Stimulated activated effector memory CD8-positive, alpha-beta T cell treated with anti-CD3 and anti-CD28 coated beads, Interleukin-12 subunit alpha, Interleukin-12 subunit beta, amount 100 ng/mL, for 72 hours (primary cell): ENCODE measurements at regions not wholly inside any gene's neighbourhood (a gene's known extent, or its start where the extent isn't known, plus 50 kb on each side); places are given as distances from the start of the nearest gene placed in this dataset.
A peak's percentile ranks its signal among the peaks of the same experiment; 100 is the strongest.

Source experiments
- ATAC-seq: fragments of 150-1000 bp; cut with Tn5 transposase; 2 replicates; pipeline ENCODE4 v1.10.0; 2021
- DNase-seq, 2 donors: peaks; one replicate each; pipeline ENCODE4 v3.0.0; 2021 to 2022; ENCODE audit warnings: low spot score in 2 of 2
- H3K27ac Mint-ChIP-seq: one replicate; pipeline ENCODE4 v1.8.0; 2022; ENCODE audit warnings: mild to moderate bottlenecking, mixed read lengths
- H3K36me3 Mint-ChIP-seq: one replicate; pipeline ENCODE4 v1.8.0; 2022; ENCODE audit warnings: mild to moderate bottlenecking, mixed read lengths
- H3K4me1 Mint-ChIP-seq: one replicate; pipeline ENCODE4 v1.8.0; 2022; ENCODE audit warnings: mixed read lengths
- H3K4me3 Mint-ChIP-seq: one replicate; pipeline ENCODE4 v1.8.0; 2022; ENCODE audit warnings: mild to moderate bottlenecking, mixed read lengths
- H3K9me3 Mint-ChIP-seq: one replicate; pipeline ENCODE4 v1.8.0; 2022; ENCODE audit warnings: mixed read lengths

GRCh38 chr7:63070696-63071095, 928.0 kb upstream of the ZNF722 start:
- no peak for DNase-seq
- Mint-ChIP-seq H3K4me1 (no peaks in the 10 kb centered on the region), H3K9me3 (peaks cover 21% of the 10 kb centered on the region), H3K4me3 (no peak overlapping the region), H3K27ac (no peak overlapping the region), H3K36me3 (no peaks in the 10 kb centered on the region)
- no peak for ATAC-seq

DNA sequence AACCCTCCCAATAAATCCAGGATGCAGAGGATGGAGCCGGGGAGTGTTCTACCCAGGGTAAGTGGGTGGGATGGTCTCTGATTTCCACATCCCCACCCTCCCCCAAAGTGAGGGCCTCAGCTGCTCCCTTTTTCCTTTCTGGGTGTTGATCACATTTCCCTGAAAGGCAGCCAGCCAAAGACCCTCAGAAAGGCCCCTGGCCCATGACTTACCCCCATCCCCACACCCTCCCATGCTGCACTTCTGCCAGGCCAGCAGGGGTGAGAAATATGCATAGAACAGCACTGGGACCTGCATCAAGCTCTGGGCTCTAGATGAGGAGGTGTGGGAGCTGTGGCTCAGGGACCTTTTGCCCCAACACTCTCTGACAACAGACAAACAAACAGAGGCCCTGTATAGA, 927.3 kb upstream of the ZNF722 start:
- Mint-ChIP-seq H3K4me1 (no peaks in the 10 kb centered on the region), H3K9me3 (peaks cover 21% of the 10 kb centered on the region), H3K36me3 (no peaks in the 10 kb centered on the region), H3K27ac (no peak overlapping the region), H3K4me3 (no peak overlapping the region)
- DNase-seq (no peak), ATAC-seq (no peak)

DNA sequence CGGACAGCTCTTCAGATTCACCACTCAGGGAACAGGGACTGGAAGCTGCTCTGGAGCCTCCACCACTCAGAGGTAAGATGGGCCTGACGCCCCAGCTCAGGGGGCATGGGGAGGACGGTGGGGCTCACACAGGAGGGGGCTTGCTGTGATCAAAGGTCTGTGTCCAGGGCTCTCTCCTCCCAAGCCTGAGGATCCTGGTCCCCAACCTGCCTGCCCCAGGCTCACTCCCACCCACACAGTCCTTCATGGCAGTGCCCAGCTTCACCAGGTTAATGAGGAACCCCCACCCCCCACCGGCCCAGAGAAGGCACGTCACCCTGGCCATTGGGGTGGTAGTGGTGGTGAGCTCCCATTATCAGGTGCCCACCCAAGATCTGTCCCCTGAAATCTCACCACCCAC, 926.7 kb upstream of the ZNF722 start:
- DNase-seq (no peak), ATAC-seq (no peak)
- Mint-ChIP-seq H3K36me3 (no peaks in the 10 kb centered on the region), H3K9me3 (peaks cover 21% of the 10 kb centered on the region), H3K4me1 (no peaks in the 10 kb centered on the region), H3K27ac (no peak overlapping the region), H3K4me3 (no peak overlapping the region)

DNA sequence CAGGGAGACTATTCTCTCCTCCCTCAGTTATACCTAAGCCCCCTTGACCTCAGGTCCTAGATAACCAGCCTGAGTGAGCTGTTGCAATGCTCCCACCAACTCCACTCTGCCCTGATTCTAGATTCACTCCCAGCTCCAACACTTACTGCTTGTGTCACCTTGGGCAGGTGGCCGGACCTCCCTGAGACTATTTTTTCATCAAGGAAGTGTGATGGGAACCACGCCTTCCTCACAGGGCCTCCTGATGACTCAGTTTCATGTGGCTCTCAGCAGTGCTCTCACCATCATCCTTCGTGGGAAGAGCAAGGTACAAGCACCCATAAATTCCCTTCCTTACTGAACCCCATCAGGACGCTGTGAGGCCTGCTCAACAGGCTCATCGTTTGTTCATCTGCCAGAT, 925.8 kb upstream of the ZNF722 start:
- DNase-seq (no peak), ATAC-seq (no peak)
- H3K9me3 Mint-ChIP-seq: peaks cover 19% of the 10 kb centered on the region
- no peaks in the 10 kb centered on the region for H3K4me1 Mint-ChIP-seq
- H3K27ac Mint-ChIP-seq: no peak overlapping the region
- H3K36me3 Mint-ChIP-seq: no peaks in the 10 kb centered on the region
- no peak overlapping the region for H3K4me3 Mint-ChIP-seq

DNA sequence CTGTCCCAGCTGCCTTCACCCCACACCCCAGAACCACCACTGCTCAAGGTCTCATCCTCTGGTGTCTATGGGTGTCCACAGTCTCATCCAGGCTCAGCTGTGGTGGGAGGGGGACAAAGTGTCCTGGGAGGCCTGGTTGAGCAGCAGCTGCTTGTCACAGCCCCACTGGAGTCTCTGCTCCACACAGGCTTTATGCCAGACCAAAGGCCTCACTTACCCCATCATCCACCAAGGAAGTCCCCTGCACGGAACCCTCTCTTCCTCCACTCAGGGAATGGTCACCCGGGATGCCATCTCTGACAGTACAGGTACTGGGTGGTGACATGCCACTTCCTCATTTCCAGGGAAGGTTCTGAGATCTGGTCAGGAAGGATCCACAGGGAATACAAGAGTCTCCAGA, 925.4 kb upstream of the ZNF722 start:
- H3K36me3 Mint-ChIP-seq: no peaks in the 10 kb centered on the region
- H3K4me1 Mint-ChIP-seq: no peaks in the 10 kb centered on the region
- no peak overlapping the region for H3K4me3 Mint-ChIP-seq
- ATAC-seq (no peak), DNase-seq (no peak)
- peaks cover 19% of the 10 kb centered on the region for H3K9me3 Mint-ChIP-seq
- no peak overlapping the region for H3K27ac Mint-ChIP-seq

DNA sequence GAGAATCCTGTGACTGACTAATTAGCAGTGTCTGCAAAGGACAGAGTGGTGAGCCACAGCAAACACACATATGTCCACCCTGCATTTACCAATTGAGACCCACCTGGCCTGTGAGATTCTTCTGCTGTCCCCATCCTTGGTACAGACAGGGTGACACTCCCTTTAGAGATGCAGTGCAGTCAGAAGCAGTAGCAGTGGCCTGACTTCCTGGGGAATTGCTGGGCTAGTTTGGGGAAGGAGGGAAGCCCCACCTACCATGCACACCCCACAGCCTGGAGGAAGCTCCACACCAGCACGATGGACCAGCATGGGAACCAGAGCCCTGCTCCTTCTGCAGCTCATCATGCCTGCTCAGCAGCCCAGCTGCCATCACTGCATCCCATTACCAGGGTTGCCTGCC, 924.9 kb upstream of the ZNF722 start:
- H3K27ac Mint-ChIP-seq: no peak overlapping the region
- H3K4me3 Mint-ChIP-seq: no peak overlapping the region
- ATAC-seq (no peak), DNase-seq (no peak)
- H3K9me3 Mint-ChIP-seq: peaks cover 17% of the 10 kb centered on the region
- no peaks in the 10 kb centered on the region for H3K4me1 Mint-ChIP-seq
- H3K36me3 Mint-ChIP-seq: no peaks in the 10 kb centered on the region

DNA sequence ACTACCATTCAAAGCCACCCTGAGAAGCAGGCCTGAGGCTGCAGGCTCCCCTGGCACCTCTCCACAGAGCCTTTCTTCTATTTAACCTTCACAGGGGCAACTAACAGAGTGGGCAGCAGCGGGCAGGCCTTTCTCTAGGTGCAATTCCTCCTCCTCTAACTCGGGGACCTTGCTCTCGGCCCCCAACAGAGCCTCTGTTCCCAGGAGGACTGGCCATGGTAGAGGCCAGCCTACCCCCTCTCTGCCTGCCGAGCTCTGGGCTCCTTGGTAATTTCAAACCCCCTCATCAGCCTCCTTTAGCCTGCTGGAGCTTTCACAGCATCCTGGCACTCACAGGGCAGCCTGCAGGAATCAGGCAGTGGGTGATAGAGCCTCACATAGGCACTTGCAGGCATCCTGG, 920.8 kb upstream of the ZNF722 start:
- Mint-ChIP-seq H3K4me3 (no peak overlapping the region), H3K27ac (no peak overlapping the region), H3K9me3 (peaks cover 6% of the 10 kb centered on the region), H3K36me3 (no peaks in the 10 kb centered on the region), H3K4me1 (no peaks in the 10 kb centered on the region)
- DNase-seq (no peak), ATAC-seq (no peak)

DNA sequence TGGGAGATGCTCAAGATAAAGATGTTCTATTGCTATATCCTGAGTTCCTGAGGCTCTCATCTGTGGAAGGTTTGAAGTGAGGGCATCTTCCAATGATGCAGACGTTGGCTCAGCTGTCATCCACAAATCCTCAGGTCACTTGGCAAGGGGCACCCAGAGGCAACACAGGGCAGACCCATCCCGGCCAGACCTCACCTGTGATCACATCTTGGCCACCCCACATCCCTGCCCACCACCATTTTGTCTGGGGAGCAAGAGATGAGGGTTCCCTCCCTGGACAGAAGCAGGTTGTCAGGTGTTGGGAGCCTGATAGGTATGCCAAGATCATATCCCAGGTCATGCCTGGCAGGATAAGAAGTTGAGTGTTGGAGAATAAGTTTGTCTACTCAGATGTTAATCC, 918.2 kb upstream of the ZNF722 start:
- no peak overlapping the region for H3K27ac Mint-ChIP-seq
- peaks cover 7% of the 10 kb centered on the region for H3K9me3 Mint-ChIP-seq
- H3K4me3 Mint-ChIP-seq: no peak overlapping the region
- no peaks in the 10 kb centered on the region for H3K36me3 Mint-ChIP-seq
- no peak for DNase-seq
- no peaks in the 10 kb centered on the region for H3K4me1 Mint-ChIP-seq
- no peak for ATAC-seq

- DNase-seq (peak in 1 of 2 donors; percentile 28), ATAC-seq (no peak)
- H3K27ac Mint-ChIP-seq: no peak overlapping the region
- peaks cover 8% of the 10 kb centered on the region for H3K9me3 Mint-ChIP-seq
- no peaks in the 10 kb centered on the region for H3K36me3 Mint-ChIP-seq
- no peaks in the 10 kb centered on the region for H3K4me1 Mint-ChIP-seq
- H3K4me3 Mint-ChIP-seq: no peak overlapping the region
Observed at GRCh38 chr7:63080831-63081230, 917.8 kb upstream of the ZNF722 start.

DNA sequence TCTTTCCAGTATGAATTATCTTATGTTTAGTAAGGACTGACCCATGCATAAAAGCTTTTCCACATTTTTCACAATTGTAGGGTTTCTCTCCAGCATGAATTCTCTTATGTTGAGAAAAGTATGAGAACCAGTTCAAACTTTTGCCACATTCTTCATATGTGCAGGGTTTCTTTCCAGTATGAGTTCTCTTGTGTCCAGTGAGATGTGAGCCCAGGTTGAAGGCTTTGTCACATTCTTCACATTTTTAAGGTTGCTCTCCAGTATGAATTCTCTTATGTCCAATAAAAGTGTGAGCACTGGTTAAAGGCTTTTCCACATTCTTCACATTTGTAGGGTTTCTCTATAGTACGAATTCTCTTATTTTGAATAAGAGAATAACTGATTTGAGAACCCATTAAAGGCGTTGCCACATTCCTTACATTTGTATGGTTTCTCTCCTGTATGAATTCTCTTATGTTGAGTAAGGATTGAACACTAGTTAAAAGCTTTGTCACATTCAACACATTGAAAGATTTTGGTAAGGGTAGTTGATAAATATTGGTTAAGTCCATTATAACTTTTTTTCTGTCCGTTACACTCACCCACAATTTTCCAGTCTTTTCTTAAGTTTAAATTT, 911.0 kb upstream of the ZNF722 start:
- Mint-ChIP-seq H3K4me1 (no peaks in the 10 kb centered on the region), H3K27ac (no peak overlapping the region), H3K36me3 (no peaks in the 10 kb centered on the region), H3K4me3 (no peak overlapping the region), H3K9me3 (peaks cover 30% of the 10 kb centered on the region)
- DNase-seq: no peak
- ATAC-seq: no peak

- ATAC-seq: no peak
- H3K27ac Mint-ChIP-seq: no peak overlapping the region
- no peaks in the 10 kb centered on the region for H3K4me1 Mint-ChIP-seq
- DNase-seq: peak in 1 of 2 donors; percentile 15
- peaks cover 14% of the 10 kb centered on the region for H3K9me3 Mint-ChIP-seq
- H3K36me3 Mint-ChIP-seq: no peaks in the 10 kb centered on the region
- H3K4me3 Mint-ChIP-seq: no peak overlapping the region
Observed at GRCh38 chr7:63092951-63093350, 905.7 kb upstream of the ZNF722 start.

DNA sequence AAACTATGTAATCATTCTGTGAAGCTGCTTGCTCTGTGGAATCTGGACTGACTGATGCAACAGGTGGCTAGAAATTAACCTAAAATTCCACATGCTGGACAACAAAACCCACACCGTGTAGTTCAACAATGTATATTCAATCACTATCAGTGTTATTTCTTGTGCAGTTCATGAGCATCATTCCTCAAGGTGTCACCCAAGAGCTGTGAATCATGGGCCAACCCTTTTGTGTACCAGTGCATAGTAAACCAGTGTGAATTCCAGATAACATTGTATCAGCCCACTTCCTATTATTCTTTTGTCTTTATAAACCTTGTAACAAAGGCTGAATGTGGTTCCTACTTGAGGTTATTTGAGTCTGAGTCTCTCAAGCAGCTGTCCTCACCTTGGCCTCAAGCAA, 905.2 kb upstream of the ZNF722 start:
- no peak for ATAC-seq
- no peaks in the 10 kb centered on the region for H3K36me3 Mint-ChIP-seq

DNA sequence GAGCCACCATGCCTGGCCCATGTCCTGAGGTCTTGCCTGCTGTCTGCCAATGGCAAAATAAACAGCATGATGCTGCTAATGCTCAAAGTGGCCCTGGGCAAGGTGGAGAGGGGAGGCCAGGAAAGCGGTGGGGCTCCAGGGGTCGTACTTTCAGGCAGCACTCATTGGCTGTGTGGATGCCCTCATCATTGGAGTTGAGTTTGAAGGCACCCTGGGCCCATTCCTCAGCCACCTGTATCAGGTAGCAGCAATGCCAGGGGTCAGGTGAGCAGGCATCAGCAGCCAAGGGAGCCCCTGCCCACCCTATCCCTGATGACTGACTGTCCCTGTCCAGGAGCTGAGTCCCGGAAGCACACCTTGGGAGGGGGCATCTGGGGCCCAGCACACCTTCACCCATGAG, 902.5 kb upstream of the ZNF722 start:
- Mint-ChIP-seq H3K9me3 (peaks cover 13% of the 10 kb centered on the region), H3K36me3 (no peaks in the 10 kb centered on the region), H3K4me3 (no peak overlapping the region), H3K27ac (no peak overlapping the region), H3K4me1 (no peaks in the 10 kb centered on the region)
- ATAC-seq (no peak), DNase-seq (no peak)

More for the DNA sequence above, 905.2 kb upstream of the ZNF722 start:
- Mint-ChIP-seq H3K27ac (no peak overlapping the region), H3K4me3 (no peak overlapping the region), H3K9me3 (peaks cover 13% of the 10 kb centered on the region), H3K4me1 (no peaks in the 10 kb centered on the region)
- DNase-seq: no peak

DNA sequence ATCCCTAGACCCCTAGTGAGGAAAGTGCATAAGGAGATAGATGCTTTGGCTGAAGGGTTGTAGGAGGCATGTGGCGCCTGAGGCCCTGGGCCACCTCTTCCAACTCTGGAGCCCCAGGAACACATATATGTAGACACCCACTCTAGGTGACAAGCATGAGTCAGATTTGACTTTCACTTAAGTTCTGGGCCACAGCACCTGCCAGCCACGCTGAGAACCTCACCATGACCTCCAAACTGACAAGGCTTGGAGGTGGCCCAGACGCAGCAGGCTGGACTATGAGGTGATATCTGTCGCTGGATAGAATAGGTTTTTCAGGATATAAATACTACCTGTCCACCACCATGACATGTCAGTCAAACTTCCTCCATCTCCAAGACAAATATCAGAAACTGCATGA, 894.0 kb upstream of the ZNF722 start:
- no peak for ATAC-seq
- DNase-seq: no peak
- Mint-ChIP-seq H3K36me3 (no peaks in the 10 kb centered on the region), H3K9me3 (peaks cover 26% of the 10 kb centered on the region), H3K27ac (no peak overlapping the region), H3K4me3 (no peak overlapping the region), H3K4me1 (no peaks in the 10 kb centered on the region)

- Mint-ChIP-seq H3K36me3 (no peaks in the 10 kb centered on the region), H3K27ac (no peak overlapping the region), H3K9me3 (peaks cover 18% of the 10 kb centered on the region), H3K4me3 (no peak overlapping the region), H3K4me1 (no peaks in the 10 kb centered on the region)
- DNase-seq (no peak), ATAC-seq (no peak)
Observed at GRCh38 chr7:63105978-63106377, 892.7 kb upstream of the ZNF722 start.

DNA sequence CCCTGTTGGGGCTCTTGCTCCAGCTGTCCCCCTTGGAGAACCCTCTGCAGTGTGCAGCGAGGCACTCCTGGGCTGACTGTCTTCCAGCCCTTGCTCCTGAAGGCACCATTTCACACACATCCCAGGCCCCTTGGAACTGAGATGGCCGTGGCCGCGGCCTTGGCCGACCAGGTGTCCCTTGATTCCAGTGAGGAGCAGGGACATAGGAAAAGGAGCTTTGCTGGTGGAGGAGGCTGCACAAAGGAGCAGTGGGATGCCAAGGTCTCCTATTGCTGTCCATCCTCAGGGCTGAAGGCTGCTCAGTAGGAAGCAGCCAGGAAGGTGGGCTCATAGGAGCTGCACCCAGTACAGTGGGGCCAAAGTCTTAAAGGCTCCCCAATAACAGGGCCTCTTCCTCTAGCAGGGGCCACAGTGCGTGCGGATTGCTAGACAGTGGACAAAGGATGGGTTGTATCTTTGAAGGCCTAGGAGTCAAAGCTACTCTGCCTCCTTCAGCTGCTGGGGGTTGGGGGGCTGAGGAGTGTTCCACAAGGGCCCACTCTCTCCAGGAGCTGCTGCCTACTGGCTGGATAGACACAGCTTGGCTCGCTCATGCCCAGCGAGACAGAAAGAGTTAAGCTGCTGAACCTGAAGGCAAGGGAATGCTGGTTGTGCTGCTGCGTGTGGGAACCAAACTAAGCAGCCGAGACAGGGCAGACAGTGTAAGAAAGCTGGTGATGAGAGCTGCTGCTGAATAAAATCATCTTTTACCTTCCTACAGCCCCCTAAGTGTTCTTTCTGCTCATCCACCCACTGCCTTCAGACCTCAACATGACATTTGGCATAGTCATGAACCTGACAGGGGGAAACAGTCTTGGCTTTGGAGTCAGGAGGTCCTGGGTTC, 891.9 kb upstream of the ZNF722 start:
- no peaks in the 10 kb centered on the region for H3K36me3 Mint-ChIP-seq
- H3K4me1 Mint-ChIP-seq: no peaks in the 10 kb centered on the region
- H3K4me3 Mint-ChIP-seq: no peak overlapping the region
- no peak for ATAC-seq
- peaks cover 18% of the 10 kb centered on the region for H3K9me3 Mint-ChIP-seq
- DNase-seq: no peak
- no peak overlapping the region for H3K27ac Mint-ChIP-seq
